ENCODE measurements at regions not wholly inside any gene's neighbourhood (a gene's known extent, or its start where the extent isn't known, plus 50 kb on each side); places are given as distances from the start of the nearest gene placed in this dataset.

- DNase-seq (ENCODE audit: low read depth) = no peak
These were observed 609.8 kb downstream of the TLR4 start for GRCh38 chr9:118313965-118314364.

GRCh38 chr9:118316831-118317343, 612.7 kb downstream of the TLR4 start:
- DNase-seq (ENCODE audit: low read depth) = no peak

GRCh38 chr9:118318770-118319431, 614.7 kb downstream of the TLR4 start:
- DNase-seq (ENCODE audit: low read depth) = no peak

- DNase-seq (ENCODE audit: low read depth) = no peak
These were observed 617.6 kb downstream of the TLR4 start for GRCh38 chr9:118321788-118322187.

- no peak for DNase-seq (ENCODE audit: low read depth)
These were observed 620.5 kb downstream of the TLR4 start for GRCh38 chr9:118324706-118325105.

GRCh38 chr9:118325757-118326156, 621.6 kb downstream of the TLR4 start:
- no peak for DNase-seq (ENCODE audit: low read depth)

GRCh38 chr9:118326326-118326725, 622.1 kb downstream of the TLR4 start:
- DNase-seq (ENCODE audit: low read depth) = no peak

DNA sequence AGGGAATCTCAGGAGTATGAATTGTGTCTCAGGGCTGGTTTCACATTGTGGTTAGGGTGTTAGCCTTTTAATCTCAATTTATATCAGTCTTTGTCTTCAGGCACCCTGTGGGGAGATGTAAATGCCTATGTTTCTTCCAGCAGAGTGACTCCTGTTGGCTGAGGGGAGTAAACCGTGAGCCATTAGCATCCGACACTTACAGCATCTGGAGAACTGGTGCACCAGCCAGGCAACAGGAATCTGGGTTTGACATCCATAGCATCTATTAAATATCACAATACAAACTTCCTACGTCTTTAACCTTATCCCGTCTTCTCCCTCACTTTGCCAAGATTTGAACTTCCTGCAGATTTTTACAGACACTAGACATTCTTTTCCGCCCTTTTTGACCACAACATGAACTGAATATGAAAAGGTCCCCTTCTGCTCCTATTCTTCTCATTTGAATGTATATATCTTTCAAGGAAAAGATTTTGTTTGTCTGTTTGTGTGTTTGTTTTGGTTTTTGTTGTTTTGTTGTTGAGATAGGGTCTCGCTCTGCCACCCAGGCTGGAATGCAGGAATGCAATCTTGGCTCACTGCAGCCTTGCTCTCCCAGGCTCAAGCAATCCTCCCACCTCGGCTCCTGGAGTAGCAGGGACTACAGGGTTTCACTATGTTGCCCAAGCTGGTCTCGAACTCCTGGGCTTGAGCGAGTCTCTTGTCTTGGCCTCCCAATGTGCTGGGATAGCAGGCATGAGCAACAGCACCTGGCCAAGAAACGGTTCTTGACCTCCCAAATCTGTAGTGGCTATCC, 626.2 kb downstream of the TLR4 start:
- DNase-seq (ENCODE audit: low read depth) = no peak

GRCh38 chr9:118331622-118332045, 627.4 kb downstream of the TLR4 start:
- DNase-seq (ENCODE audit: low read depth) = peak; percentile 38

DNA sequence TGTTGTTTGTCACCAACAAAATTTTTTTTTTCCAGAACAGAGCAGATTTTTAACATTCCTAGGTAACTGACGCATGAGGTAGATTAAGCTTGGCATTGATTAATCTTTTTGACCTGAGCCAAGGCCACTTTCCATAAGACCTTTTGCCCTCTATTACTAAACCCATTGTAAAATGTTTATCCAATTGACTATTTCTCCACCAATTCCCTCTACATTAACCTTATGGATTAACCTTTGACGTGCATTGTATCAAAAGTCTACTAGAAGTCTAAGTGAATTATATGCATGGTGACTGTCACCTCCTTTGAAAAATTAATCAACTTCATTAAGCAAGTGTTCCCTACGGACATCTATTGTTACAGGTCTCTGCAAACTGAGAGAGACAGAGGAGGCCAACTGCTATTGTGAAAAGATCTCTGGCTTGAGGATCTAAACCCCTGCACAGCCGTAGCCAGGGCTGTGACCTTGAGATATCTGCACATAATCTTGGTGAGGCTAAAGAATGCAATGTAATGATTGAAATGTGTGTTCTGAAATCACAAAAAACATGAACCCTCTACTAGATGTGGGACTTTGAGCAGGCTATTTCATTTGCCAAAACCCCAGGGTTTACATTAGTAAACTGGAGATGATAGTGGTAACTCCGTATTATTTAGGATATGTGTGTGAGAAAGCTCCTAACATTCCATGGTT, 632.2 kb downstream of the TLR4 start:
- no peak for DNase-seq (ENCODE audit: low read depth)

GRCh38 chr9:118336943-118337330, 632.7 kb downstream of the TLR4 start:
- DNase-seq (ENCODE audit: low read depth) = no peak

- no peak for DNase-seq (ENCODE audit: low read depth)
These were observed 655.8 kb downstream of the TLR4 start for GRCh38 chr9:118360036-118360435.

GRCh38 chr9:118362123-118362522, 657.9 kb downstream of the TLR4 start:
- no peak for DNase-seq (ENCODE audit: low read depth)

DNA sequence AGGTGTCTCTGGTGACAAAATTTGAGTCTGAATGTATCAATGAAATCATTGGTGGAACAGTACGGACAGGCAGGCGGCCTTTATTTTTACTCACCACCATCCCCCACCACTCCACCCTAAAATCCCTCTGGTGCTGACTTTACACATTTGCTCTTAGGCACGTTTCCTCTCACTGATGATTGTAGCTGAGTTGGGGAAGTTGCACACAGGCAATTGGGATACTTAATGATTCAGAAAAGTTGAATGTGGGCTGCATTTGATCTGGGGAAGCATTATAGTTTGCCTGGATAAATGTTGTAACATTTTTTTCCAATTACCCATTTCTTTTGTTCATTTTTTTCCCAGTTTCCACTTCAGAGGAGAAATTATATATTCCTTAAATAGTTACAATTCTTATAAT, 658.4 kb downstream of the TLR4 start:
- no peak for DNase-seq (ENCODE audit: low read depth)

DNA sequence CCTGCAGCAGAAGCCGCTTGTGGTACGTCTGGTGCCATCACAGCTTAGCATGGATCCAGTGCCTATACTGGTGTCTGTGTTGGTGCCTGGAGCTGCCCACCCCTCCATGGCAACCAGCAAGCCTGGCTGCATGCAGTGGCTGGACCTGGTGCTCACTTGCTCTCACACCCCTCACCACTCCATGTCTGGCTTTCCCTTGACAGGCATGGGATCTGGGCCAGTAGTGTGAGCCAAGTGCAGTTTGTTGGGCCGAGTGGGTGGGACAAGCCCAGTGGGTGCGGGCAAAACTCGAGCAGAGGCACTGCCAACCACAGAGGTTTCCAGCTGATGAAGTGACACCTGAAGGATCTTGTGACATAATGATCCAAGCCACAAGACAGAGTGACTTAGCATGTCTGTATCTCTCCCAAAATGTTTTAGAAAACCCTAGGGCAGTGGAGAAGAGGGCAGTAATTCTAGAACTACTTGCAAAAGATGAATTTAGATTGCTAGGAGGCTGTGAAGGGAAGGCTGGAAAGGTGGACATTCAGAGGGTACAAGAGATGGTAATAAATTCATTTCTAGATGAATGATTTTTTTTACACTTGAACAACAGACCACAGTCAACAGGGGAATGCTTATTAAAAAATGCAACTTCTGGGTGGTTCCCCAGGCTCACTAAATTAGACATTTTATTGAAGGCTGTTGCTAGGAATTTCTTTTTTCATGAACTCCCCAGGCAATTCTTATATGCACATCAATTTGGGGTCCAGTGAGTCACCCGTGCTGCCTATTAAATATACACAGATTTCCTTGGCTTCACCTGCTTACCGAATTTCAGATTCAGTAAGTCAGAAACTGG, 660.3 kb downstream of the TLR4 start:
- no peak for DNase-seq (ENCODE audit: low read depth)

GRCh38 chr9:118366228-118366627, 662.0 kb downstream of the TLR4 start:
- DNase-seq (ENCODE audit: low read depth) = no peak

- no peak for DNase-seq (ENCODE audit: low read depth)
These were observed 663.2 kb downstream of the TLR4 start for GRCh38 chr9:118367383-118367782.

DNA sequence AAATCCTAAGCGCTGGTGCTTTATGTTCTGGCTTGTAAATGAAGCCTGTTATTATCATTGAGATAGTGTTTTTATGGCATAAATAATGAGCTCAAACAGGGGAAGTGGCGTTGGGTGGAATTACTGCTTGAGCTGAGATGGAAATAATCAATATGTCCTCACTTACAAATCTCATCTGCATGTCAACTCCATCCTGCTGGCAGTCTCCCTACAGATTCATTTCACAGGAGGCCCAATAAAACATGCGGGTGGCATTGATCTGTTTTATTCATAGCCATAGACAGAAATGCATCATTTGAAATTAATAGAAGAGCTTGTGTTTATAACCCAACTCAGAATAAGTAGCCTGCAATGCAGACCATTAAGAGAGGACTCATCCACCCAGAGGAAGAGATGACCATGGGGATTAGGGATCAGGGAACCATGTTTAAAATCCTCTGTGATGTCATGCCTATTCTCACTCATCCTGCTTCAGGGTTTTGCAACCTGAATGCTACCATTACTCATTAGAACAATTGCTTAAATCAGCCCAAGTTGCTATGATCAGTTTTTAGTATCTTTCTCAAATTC, 680.4 kb downstream of the TLR4 start:
- no peak for DNase-seq (ENCODE audit: low read depth)

DNA sequence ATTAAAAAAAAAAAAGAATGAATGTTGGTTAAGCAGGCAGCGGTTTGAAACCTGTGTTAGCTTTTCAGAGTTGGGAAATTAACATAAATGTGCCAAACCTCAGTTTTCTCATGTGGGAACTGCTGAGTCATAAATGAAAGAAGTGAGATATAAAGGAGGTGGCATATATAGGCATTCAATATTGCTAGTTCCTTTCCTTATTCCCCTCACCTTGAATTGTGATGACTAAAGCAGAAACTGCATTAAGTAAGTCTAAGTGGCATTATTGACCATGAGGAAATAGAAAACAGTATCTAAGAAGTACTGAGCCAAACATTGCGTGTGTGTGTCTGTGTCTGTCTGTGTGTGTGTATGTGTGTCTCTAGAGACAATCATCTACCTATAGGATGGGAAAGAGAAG, 691.2 kb downstream of the TLR4 start:
- DNase-seq (ENCODE audit: low read depth) = no peak

DNA sequence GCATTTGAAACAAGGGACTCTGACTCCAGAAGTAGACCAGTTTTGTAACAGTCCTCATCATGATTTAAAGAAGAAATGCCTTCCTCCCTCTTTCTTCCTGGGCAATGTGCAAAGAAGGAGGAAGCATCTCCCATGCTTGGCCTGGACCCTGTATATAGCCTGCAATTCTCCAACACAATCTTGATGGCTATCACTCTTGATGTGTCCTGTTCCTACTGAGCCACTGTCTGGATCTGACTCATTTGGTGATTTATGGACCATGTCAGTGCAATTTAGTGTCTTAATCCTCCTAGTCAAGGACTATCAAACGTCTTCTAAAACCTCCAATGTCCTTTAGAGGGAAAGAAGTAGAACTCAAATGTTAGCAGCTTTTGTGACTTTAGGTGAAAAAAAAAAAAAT, 697.3 kb downstream of the TLR4 start:
- no peak for DNase-seq (ENCODE audit: low read depth)

- no peak for DNase-seq (ENCODE audit: low read depth)
These were observed 710.5 kb downstream of the TLR4 start for GRCh38 chr9:118414676-118415075.

Data from GM04504 (cell line).